Panc1 (cell line): ENCODE measurements at regions not wholly inside any gene's neighbourhood (a gene's known extent, or its start where the extent isn't known, plus 50 kb on each side); places are given as distances from the start of the nearest gene placed in this dataset.

Experiments used
- ATAC-seq: fragments of 200-7000 bp; cut with Tn5 transposase; 2 replicates; pipeline ENCODE4 v1.9.1; 2020; ENCODE audit warnings: mild to moderate bottlenecking, moderate library complexity
- BruUV-seq: library from RNA; stranded (reverse); fragments of 400-500 nt; replicated peaks from 2 replicates; lab custom pipeline; 2021; lab: Mats Ljungman, UMichigan
- CTCF ChIA-PET: fragments of 300-600 bp; sonication (Branson Sonifier 250); formaldehyde crosslinking; loops from one replicate; lab custom pipeline; 2022; ENCODE audit warnings: antibody characterized with exemption; lab: Charles Lee
- POLR2A ChIA-PET: fragments of 300-600 bp; sonication (Branson Sonifier 250); formaldehyde crosslinking; loops from one replicate; lab custom pipeline; 2022; ENCODE audit warnings: antibody characterized with exemption; lab: Charles Lee
- DNase-seq: peaks from one replicate; pipeline ENCODE4 v3.0.0-alpha.2; 2010; ENCODE audit warnings: low read depth, low spot score
- H3K27ac ChIP-seq: 2 replicates; pipeline ENCODE4 v1.5.1; 2011; ENCODE audit warnings: mild to moderate bottlenecking, low read length, inconsistent platforms
- H3K27me3 ChIP-seq: fragments of 200-500 bp; sonication (Bioruptor generic); 2 replicates; pipeline ENCODE4 v1.6.0; 2014; ENCODE audit warnings: low read length, inconsistent platforms; ENCODE audit not compliant: control insufficient read depth, insufficient read depth
- H3K36me3 ChIP-seq: fragments of 200-500 bp; sonication (Bioruptor generic); 2 replicates; pipeline ENCODE4 v1.5.1; 2014; ENCODE audit warnings: inconsistent platforms, mild to moderate bottlenecking, low read length, moderate library complexity; ENCODE audit not compliant: control insufficient read depth, insufficient read depth
- H3K4me1 ChIP-seq: 2 replicates; pipeline ENCODE4 v1.5.1; 2011; ENCODE audit warnings: inconsistent platforms, mild to moderate bottlenecking, low read length, moderate library complexity; ENCODE audit not compliant: control insufficient read depth, insufficient read depth
- H3K4me3 ChIP-seq, 2 experiments: 2 replicates each; pipeline ENCODE4 v1.5.1; 2011 to 2012; ENCODE audit warnings: low read depth in 2 of 2, low read length in 2 of 2, mild to moderate bottlenecking in 2 of 2, inconsistent platforms in 1 of 2, moderate library complexity in 1 of 2
- H3K9me3 ChIP-seq: fragments of 200-500 bp; sonication (Bioruptor generic); 2 replicates; pipeline ENCODE4 v1.5.1; 2014; ENCODE audit warnings: low read depth, mild to moderate bottlenecking, inconsistent platforms, low read length, moderate library complexity; ENCODE audit not compliant: control insufficient read depth, insufficient read depth
- POLR2AphosphoS5 ChIP-seq: IDR thresholded peaks from 2 replicates; pipeline ENCODE4 v1.6.1; 2012; ENCODE audit warnings: mild to moderate bottlenecking, low read depth, low read length, moderate library complexity
- SIN3A ChIP-seq: IDR thresholded peaks from 2 replicates; pipeline ENCODE4 v1.6.1; 2012; ENCODE audit warnings: low read depth, mild to moderate bottlenecking, low read length, moderate library complexity, borderline replicate concordance; ENCODE audit not compliant: insufficient read depth
- TCF7L2 ChIP-seq: IDR thresholded peaks from 2 replicates; pipeline ENCODE4 v1.6.1; 2011; ENCODE audit warnings: mild to moderate bottlenecking, low read depth, low read length, inconsistent platforms
- in situ Hi-C: cut with HindIII; loops from 2 replicates; pipeline ENCODE4 v1.10.0; 2016; ENCODE audit warnings: low sequenced_read_pairs, low pct_unique_long_range_greater_than_20kb
- intact Hi-C: fragments of 100-400 bp; cut with micrococcal nuclease; formaldehyde crosslinking; loops from one replicate; pipeline ENCODE4 v1.10.0; 2022; ENCODE audit not compliant: unreplicated experiment
- TF ChIP-seq, protein P1 (sequence below): fragments of 450-650 bp; IDR thresholded peaks from 2 replicates; pipeline ENCODE4 v1.5.1; 2017; ENCODE audit warnings: mild to moderate bottlenecking
- TF ChIP-seq, protein P2 (sequence below), 2 experiments: IDR thresholded peaks; 2 replicates each; pipeline ENCODE4 v1.6.1; 2011 to 2012; ENCODE audit warnings: low read depth in 2 of 2, control low read depth in 1 of 2, low read length in 1 of 2, mild to moderate bottlenecking in 1 of 2, moderate library complexity in 1 of 2; ENCODE audit not compliant: insufficient read depth in 1 of 2

DNA sequence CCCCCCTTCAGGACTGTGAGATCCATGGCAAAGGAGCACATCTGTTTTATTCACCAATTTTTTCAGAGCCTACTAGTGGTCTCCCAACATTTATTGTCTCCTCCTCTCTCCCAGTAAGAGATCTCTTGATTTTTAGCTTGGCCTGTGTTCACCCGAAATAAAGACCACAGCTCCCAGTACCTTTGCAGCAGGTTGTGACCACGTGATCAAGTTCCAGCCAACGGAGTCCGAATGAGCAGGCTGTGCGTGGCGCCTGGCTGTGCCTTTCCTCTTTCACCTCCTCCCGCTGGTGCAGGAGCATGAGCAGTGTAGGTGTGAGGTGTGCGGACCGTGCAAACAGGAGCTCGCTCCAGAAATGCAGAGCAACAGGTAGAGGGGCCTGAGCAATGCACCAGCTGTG lies 143.6 kb upstream of the GLI2 start:
- ATAC-seq (no peak), DNase-seq (no peak)
- TF ChIP-seq SIN3A (no peak), POLR2AphosphoS5 (no peak), TCF7L2 (no peak)
- TF ChIP-seq, protein P1, sequence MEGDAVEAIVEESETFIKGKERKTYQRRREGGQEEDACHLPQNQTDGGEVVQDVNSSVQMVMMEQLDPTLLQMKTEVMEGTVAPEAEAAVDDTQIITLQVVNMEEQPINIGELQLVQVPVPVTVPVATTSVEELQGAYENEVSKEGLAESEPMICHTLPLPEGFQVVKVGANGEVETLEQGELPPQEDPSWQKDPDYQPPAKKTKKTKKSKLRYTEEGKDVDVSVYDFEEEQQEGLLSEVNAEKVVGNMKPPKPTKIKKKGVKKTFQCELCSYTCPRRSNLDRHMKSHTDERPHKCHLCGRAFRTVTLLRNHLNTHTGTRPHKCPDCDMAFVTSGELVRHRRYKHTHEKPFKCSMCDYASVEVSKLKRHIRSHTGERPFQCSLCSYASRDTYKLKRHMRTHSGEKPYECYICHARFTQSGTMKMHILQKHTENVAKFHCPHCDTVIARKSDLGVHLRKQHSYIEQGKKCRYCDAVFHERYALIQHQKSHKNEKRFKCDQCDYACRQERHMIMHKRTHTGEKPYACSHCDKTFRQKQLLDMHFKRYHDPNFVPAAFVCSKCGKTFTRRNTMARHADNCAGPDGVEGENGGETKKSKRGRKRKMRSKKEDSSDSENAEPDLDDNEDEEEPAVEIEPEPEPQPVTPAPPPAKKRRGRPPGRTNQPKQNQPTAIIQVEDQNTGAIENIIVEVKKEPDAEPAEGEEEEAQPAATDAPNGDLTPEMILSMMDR, result no peak
- in situ Hi-C loops, result no loop called here
- ChIA-PET POLR2A (no interaction called here), CTCF (no interaction called here)
- Histone ChIP-seq H3K4me1 (peaks cover 3% of the 10 kb centered on the region; the same call in 1 of the 2 replicates), H3K27ac (no peak overlapping the region), H3K27me3 (no peaks in the 10 kb centered on the region), H3K9me3 (no peaks in the 10 kb centered on the region), H3K36me3 (no peaks in the 10 kb centered on the region), H3K4me3 (no peak overlapping the region)
- intact Hi-C loops, result no loop called here
- no TSS peak for BruUV-seq

DNA sequence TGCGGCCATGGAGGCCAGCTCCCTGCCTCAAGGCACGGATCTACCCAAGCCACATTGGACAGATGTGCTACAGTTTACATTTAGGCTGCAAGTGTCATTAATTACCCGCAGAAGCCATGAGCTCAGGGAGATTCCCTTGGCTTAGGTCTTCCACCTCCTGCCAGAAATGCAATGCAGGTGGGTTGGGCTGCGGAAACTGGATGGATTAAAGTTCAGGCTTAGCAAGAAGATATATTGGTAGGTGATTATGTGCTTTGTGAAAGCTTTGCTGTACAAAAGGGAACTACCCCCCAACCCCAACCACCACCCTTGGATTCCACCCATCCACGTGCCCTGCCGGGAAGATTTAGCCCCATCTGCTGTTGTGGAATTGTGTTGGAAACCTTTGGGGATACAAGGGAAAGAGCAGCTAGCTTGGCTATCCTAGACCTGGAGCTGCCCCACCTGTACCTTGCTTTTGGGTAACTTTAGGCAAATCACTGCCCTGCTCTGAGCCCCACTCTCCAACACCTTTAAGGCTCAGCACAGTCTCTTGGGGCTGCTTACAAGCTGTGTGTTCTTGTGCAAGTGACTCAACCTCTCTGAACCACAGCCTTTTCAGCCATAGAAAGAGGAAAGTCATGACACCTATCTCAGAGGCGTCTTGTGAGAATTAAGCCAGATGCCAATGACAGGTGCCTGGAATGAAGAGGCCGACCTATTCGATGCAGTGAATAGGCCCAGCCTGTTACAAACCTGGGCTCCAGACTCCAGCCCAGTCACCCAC lies 141.6 kb upstream of the GLI2 start:
- DNase-seq, result no peak

More for the DNA sequence above, 141.6 kb upstream of the GLI2 start:
- H3K9me3 ChIP-seq, result no peaks in the 10 kb centered on the region
- TF ChIP-seq, protein P1, result no peak
- TF ChIP-seq SIN3A, result no peak
- TF ChIP-seq, protein P2, sequence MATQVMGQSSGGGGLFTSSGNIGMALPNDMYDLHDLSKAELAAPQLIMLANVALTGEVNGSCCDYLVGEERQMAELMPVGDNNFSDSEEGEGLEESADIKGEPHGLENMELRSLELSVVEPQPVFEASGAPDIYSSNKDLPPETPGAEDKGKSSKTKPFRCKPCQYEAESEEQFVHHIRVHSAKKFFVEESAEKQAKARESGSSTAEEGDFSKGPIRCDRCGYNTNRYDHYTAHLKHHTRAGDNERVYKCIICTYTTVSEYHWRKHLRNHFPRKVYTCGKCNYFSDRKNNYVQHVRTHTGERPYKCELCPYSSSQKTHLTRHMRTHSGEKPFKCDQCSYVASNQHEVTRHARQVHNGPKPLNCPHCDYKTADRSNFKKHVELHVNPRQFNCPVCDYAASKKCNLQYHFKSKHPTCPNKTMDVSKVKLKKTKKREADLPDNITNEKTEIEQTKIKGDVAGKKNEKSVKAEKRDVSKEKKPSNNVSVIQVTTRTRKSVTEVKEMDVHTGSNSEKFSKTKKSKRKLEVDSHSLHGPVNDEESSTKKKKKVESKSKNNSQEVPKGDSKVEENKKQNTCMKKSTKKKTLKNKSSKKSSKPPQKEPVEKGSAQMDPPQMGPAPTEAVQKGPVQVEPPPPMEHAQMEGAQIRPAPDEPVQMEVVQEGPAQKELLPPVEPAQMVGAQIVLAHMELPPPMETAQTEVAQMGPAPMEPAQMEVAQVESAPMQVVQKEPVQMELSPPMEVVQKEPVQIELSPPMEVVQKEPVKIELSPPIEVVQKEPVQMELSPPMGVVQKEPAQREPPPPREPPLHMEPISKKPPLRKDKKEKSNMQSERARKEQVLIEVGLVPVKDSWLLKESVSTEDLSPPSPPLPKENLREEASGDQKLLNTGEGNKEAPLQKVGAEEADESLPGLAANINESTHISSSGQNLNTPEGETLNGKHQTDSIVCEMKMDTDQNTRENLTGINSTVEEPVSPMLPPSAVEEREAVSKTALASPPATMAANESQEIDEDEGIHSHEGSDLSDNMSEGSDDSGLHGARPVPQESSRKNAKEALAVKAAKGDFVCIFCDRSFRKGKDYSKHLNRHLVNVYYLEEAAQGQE (IDR thresholded peaks at IDR 0.05; ENCODE audit: insufficient read depth in 1 of 2, low read depth in 2 of 2, low read length in 1 of 2), result no peak
- H3K27ac ChIP-seq, result no peak overlapping the region
- in situ Hi-C loops (no loop called here), intact Hi-C loops (no loop called here)
- CTCF ChIA-PET, result no interaction called here
- BruUV-seq, result no TSS peak
- no peaks in the 10 kb centered on the region for H3K27me3 ChIP-seq
- H3K36me3 ChIP-seq, result no peaks in the 10 kb centered on the region
- POLR2A ChIA-PET, result interaction anchor here (0.7 kb wide), 1 partner anchor 114 kb away, joined by 3 read pairs; no protein-coding TSS in a partner anchor
- H3K4me1 ChIP-seq, result peaks cover 3% of the 10 kb centered on the region; the same call in 1 of the 2 replicates
- H3K4me3 ChIP-seq, result no peak overlapping the region
- ATAC-seq, result no peak
